SK-N-SH treated with all-trans-retinoic acid at 6 μM for 48 hours (cell line): ENCODE measurements at regions not wholly inside any gene's neighbourhood (a gene's known extent, or its start where the extent isn't known, plus 50 kb on each side); places are given as distances from the start of the nearest gene placed in this dataset.

Experiments
- ARNTL ChIP-seq: fragments of 450-650 bp; formaldehyde crosslinking; IDR thresholded peaks from 2 replicates; pipeline ENCODE4 v1.5.0; 2020; ENCODE audit warnings: low read depth, mild to moderate bottlenecking, moderate library complexity, borderline replicate concordance
- OSR1 ChIP-seq: fragments of 250-450 bp; sonication (Bioruptor Pico); IDR thresholded peaks from 2 replicates; pipeline ENCODE4 v1.8.0; 2022; ENCODE audit warnings: moderate library complexity, mild to moderate bottlenecking, inconsistent platforms
- PPARA ChIP-seq: fragments of 250-450 bp; sonication (Bioruptor Pico); IDR thresholded peaks from 2 replicates; pipeline ENCODE4 v1.5.0; 2020; ENCODE audit warnings: mild to moderate bottlenecking, borderline replicate concordance
- TCF4 ChIP-seq: fragments of 250-450 bp; sonication (Bioruptor Pico); IDR thresholded peaks from 2 replicates; pipeline ENCODE4 v1.8.0; 2021; ENCODE audit warnings: mild to moderate bottlenecking, moderate library complexity, borderline replicate concordance
- ZFP3 ChIP-seq: fragments of 250-450 bp; sonication (Bioruptor Pico); IDR thresholded peaks from 2 replicates; pipeline ENCODE4 v1.5.0; 2020; ENCODE audit warnings: mild to moderate bottlenecking, moderate library complexity
- ZNF565 ChIP-seq: fragments of 450-650 bp; formaldehyde crosslinking; conservative IDR thresholded peaks from 2 replicates; pipeline ENCODE4 v1.5.0; 2020; ENCODE audit warnings: low read depth, mild to moderate bottlenecking, moderate library complexity
- TF ChIP-seq, protein P1 (sequence below): fragments of 250-450 bp; sonication (Bioruptor Pico); IDR thresholded peaks from 2 replicates; pipeline ENCODE4 v1.5.0; 2020; ENCODE audit warnings: mild to moderate bottlenecking, moderate library complexity
- TF ChIP-seq, protein P2 (sequence below): fragments of 250-450 bp; sonication (Bioruptor Pico); IDR thresholded peaks from 2 replicates; pipeline ENCODE4 v1.5.1; 2020; ENCODE audit warnings: low read depth, mild to moderate bottlenecking, moderate library complexity
- TF ChIP-seq, protein P3 (sequence below): fragments of 250-450 bp; sonication (Bioruptor Pico); IDR thresholded peaks from 2 replicates; pipeline ENCODE4 v1.5.1; 2021; ENCODE audit warnings: mild to moderate bottlenecking, moderate library complexity

DNA sequence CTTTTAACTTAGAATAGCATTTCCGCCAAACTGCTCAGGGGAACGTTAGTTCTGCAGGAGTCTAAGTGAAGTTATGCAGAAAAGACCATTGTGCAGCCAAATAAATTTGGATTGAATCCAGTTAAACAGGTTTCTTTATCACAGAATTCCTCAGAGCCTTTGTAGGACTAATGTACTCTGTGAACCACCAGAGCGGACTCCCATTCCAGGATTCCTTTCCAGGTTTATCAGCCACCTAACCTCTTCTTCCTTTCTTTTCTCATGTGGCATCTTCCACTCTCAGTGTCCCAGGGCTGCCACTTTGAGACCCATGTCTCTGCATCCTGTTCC, 350.4 kb downstream of the TSN start:
- TF ChIP-seq ARNTL (no peak), PPARA (CRISPR knock-in tag) (no peak), ZFP3 (CRISPR knock-in tag) (no peak), ZNF565 (CRISPR knock-in tag) (no peak), OSR1 (CRISPR knock-in tag) (no peak), TCF4 (no peak)
- TF ChIP-seq, protein P1, sequence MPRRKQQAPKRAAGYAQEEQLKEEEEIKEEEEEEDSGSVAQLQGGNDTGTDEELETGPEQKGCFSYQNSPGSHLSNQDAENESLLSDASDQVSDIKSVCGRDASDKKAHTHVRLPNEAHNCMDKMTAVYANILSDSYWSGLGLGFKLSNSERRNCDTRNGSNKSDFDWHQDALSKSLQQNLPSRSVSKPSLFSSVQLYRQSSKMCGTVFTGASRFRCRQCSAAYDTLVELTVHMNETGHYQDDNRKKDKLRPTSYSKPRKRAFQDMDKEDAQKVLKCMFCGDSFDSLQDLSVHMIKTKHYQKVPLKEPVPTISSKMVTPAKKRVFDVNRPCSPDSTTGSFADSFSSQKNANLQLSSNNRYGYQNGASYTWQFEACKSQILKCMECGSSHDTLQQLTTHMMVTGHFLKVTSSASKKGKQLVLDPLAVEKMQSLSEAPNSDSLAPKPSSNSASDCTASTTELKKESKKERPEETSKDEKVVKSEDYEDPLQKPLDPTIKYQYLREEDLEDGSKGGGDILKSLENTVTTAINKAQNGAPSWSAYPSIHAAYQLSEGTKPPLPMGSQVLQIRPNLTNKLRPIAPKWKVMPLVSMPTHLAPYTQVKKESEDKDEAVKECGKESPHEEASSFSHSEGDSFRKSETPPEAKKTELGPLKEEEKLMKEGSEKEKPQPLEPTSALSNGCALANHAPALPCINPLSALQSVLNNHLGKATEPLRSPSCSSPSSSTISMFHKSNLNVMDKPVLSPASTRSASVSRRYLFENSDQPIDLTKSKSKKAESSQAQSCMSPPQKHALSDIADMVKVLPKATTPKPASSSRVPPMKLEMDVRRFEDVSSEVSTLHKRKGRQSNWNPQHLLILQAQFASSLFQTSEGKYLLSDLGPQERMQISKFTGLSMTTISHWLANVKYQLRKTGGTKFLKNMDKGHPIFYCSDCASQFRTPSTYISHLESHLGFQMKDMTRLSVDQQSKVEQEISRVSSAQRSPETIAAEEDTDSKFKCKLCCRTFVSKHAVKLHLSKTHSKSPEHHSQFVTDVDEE (CRISPR knock-in tag), result no peak
- TF ChIP-seq, protein P2, sequence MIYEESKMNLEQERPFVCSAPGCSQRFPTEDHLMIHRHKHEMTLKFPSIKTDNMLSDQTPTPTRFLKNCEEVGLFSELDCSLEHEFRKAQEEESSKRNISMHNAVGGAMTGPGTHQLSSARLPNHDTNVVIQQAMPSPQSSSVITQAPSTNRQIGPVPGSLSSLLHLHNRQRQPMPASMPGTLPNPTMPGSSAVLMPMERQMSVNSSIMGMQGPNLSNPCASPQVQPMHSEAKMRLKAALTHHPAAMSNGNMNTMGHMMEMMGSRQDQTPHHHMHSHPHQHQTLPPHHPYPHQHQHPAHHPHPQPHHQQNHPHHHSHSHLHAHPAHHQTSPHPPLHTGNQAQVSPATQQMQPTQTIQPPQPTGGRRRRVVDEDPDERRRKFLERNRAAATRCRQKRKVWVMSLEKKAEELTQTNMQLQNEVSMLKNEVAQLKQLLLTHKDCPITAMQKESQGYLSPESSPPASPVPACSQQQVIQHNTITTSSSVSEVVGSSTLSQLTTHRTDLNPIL, result no peak
- TF ChIP-seq, protein P3, sequence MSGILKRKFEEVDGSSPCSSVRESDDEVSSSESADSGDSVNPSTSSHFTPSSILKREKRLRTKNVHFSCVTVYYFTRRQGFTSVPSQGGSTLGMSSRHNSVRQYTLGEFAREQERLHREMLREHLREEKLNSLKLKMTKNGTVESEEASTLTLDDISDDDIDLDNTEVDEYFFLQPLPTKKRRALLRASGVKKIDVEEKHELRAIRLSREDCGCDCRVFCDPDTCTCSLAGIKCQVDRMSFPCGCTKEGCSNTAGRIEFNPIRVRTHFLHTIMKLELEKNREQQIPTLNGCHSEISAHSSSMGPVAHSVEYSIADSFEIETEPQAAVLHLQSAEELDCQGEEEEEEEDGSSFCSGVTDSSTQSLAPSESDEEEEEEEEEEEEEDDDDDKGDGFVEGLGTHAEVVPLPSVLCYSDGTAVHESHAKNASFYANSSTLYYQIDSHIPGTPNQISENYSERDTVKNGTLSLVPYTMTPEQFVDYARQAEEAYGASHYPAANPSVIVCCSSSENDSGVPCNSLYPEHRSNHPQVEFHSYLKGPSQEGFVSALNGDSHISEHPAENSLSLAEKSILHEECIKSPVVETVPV (CRISPR knock-in tag), result no peak
